HUES64 (cell line): ENCODE measurements at regions not wholly inside any gene's neighbourhood (a gene's known extent, or its start where the extent isn't known, plus 50 kb on each side); places are given as distances from the start of the nearest gene placed in this dataset.
"Not testable (repeated sequence)": the region's sequence is repeated elsewhere in the genome, so short reads cannot be mapped to it uniquely, and the experiment has no call there.

Experiments
- H3K27ac ChIP-seq: 2 replicates; pipeline ENCODE4 v1.7.0; 2013; ENCODE audit warnings: low read depth, low read length, inconsistent platforms
- H3K27me3 ChIP-seq: 2 replicates; pipeline ENCODE4 v1.6.1; 2013; ENCODE audit warnings: mild to moderate bottlenecking, low read length; ENCODE audit not compliant: insufficient read depth
- H3K36me3 ChIP-seq: 2 replicates; pipeline ENCODE4 v1.6.1; 2013; ENCODE audit warnings: mild to moderate bottlenecking, low read length; ENCODE audit not compliant: insufficient read depth
- H3K4me1 ChIP-seq: 2 replicates; pipeline ENCODE4 v1.6.1; 2013; ENCODE audit warnings: mild to moderate bottlenecking, low read length, moderate library complexity; ENCODE audit not compliant: insufficient read depth
- H3K4me3 ChIP-seq: 2 replicates; pipeline ENCODE4 v1.5.1; 2013; ENCODE audit warnings: mild to moderate bottlenecking, low read length, moderate library complexity
- H3K9ac ChIP-seq: 2 replicates; pipeline ENCODE4 v1.6.1; 2013; ENCODE audit warnings: mild to moderate bottlenecking, low read depth, low read length
- H3K9me3 ChIP-seq: 2 replicates; pipeline ENCODE4 v1.6.1; 2013; ENCODE audit warnings: low read depth, low read length; ENCODE audit not compliant: insufficient read depth
- WGBS: fragments of 150-250, 120-280 bp; methylation state at CpG from one replicate; pipeline ENCODE4 v1.1.7; 2013; ENCODE audit warnings: missing lambda C conversion rate; 5-methylcytosine and 5-hydroxymethylcytosine counted together

- H3K9me3 ChIP-seq, result 0 out of 2 replicates have a peak, but pooled peaks cover 9% of the 10 kb centered on the region
- WGBS, result 99% methylated on average over 2 of the region's 3 CpGs
- no peak overlapping the region for H3K4me3 ChIP-seq
- no peaks in the 10 kb centered on the region for H3K4me1 ChIP-seq
- no peak overlapping the region for H3K27ac ChIP-seq
- no peaks in the 10 kb centered on the region for H3K36me3 ChIP-seq
- no peaks in the 10 kb centered on the region for H3K27me3 ChIP-seq
- no peak overlapping the region for H3K9ac ChIP-seq
Measured at GRCh38 chr1:99502400-99502799, 143.5 kb upstream of the PALMD start.

DNA sequence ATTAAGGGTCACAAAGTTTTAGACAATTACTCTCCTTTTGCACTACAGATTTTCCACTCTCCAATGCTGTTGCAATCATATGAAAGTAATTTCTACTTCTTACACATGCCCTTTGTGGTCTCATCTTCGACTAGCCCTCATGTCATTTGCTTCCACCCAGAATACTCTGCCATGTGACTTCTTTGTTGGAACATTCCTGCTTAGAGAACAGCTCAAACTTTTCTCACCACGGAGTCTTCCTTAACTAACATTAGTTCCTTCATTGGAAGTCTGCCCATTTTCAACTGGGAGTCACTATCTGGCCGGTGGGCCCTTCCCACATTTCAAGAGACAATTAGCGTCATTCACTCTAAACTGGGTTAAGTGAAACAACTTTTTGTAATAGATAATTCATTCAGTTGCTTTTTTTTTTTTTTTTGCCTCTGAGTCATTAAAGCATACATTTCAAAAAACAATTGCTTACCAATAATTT lies 142.6 kb upstream of the PALMD start:
- no peak overlapping the region for H3K9ac ChIP-seq
- 89% methylated on average over 4 of the region's 4 CpGs for WGBS
- 0 out of 2 replicates have a peak, but pooled peaks cover 10% of the 10 kb centered on the region for H3K9me3 ChIP-seq
- H3K4me3 ChIP-seq, result no peak overlapping the region
- H3K27ac ChIP-seq, result no peak overlapping the region
- H3K27me3 ChIP-seq, result no peaks in the 10 kb centered on the region
- no peaks in the 10 kb centered on the region for H3K4me1 ChIP-seq
- H3K36me3 ChIP-seq, result no peaks in the 10 kb centered on the region

DNA sequence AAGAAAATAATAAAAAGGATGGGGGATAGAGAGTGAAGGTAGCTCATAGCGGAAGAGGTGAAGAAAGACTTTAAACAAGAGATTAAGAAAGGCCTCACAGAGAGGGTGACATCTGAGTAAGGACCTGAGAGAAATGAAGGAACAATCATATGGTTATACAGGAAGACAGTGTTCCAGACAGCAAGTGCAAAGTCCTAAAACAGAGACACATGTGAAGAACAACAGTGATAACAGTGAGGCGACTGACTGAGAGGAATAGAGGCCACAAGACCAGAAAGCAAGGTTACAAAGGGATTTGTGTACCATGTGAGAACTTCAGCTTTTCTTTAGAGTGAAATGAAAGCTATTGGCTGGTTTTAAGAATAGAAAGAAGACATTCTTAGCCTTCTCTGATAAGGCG lies 141.6 kb upstream of the PALMD start:
- Histone ChIP-seq H3K4me1 (no peaks in the 10 kb centered on the region), H3K9me3 (0 out of 2 replicates have a peak, but pooled peaks cover 12% of the 10 kb centered on the region), H3K9ac (no peak overlapping the region), H3K27ac (no peak overlapping the region), H3K27me3 (no peaks in the 10 kb centered on the region), H3K36me3 (no peaks in the 10 kb centered on the region), H3K4me3 (no peak overlapping the region)
- 91% methylated on average over 3 of the region's 3 CpGs for WGBS

GRCh38 chr1:99506631-99507030 lies 139.3 kb upstream of the PALMD start:
- Histone ChIP-seq H3K36me3 (no peaks in the 10 kb centered on the region), H3K4me3 (no peak overlapping the region), H3K27ac (no peak overlapping the region), H3K9ac (no peak overlapping the region), H3K9me3 (0 out of 2 replicates have a peak, but pooled peaks cover 12% of the 10 kb centered on the region), H3K4me1 (no peaks in the 10 kb centered on the region), H3K27me3 (no peaks in the 10 kb centered on the region)
- no CpG with 5 or more reads among the region's 2 CpGs for WGBS

DNA sequence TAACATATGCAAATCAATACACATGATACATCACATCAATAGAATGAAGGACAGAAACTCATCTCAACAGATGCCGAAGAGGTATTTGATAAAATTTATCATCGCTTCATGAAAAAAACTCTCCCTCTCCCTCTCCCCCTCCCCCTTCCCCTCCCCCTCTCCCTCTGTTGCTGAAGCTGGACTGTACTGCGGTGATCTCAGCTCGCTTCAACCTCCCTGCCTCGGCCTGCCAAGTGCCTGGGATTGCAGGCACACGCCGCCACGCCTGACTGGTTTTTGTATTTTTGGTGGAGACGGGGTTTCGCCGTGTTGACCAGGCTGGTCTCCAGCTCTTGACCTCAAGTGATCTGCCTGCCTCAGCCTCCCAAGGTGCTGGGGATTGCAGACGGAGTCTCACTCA lies 138.5 kb upstream of the PALMD start:
- H3K36me3 ChIP-seq, H3K4me1 ChIP-seq, H3K27me3 ChIP-seq, H3K4me3 ChIP-seq, H3K27ac ChIP-seq, H3K9ac ChIP-seq: not testable (repeated sequence)
- 96% methylated on average over 12 of the region's 12 CpGs for WGBS
- 0 out of 2 replicates have a peak, but pooled peaks cover 12% of the 10 kb centered on the region for H3K9me3 ChIP-seq

- Histone ChIP-seq H3K36me3 (no peaks in the 10 kb centered on the region), H3K9ac (no peak overlapping the region), H3K27ac (no peak overlapping the region), H3K9me3 (0 out of 2 replicates have a peak, but pooled peaks cover 12% of the 10 kb centered on the region), H3K27me3 (no peaks in the 10 kb centered on the region), H3K4me3 (no peak overlapping the region), H3K4me1 (no peaks in the 10 kb centered on the region)
- 94% methylated on average over 38 of the region's 38 CpGs for WGBS
Measured at GRCh38 chr1:99507906-99508732, 137.8 kb upstream of the PALMD start.

DNA sequence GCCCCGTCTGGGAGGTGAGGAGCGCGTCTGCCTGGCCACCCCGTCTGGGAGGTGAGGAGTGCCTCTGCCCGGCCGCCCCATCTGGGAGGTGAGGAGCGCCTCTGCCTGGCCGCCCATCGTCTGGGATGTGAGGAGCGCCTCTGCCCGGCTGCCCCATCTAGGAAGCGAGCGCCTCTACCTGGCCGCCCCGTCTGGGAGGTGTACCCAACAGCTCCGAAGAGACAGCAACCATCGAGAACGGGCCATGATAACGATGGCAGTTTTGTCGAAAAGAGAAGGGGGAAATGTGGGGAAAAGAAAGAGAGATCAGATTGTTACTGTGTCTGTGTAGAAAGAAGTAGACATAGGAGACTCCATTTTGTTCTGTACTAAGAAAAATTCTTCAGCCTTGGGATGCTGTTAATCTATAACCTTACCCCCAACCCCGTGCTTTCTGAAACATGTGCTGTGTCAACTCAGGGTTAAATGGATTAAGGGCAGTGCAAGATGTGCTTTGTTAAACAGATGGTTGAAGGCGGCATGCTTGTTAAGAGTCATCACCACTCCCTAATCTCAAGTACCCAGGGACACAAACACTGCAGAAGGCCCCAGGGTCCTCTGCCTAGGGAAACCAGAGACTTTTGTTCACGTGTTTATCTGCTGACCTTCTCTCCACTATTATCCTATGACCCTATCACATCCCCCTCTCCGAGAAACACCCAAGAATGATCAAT lies 137.0 kb upstream of the PALMD start:
- 96% methylated on average over 22 of the region's 24 CpGs for WGBS
- H3K9me3 ChIP-seq, result 0 out of 2 replicates have a peak, but pooled peaks cover 12% of the 10 kb centered on the region
- H3K9ac ChIP-seq, H3K27me3 ChIP-seq, H3K27ac ChIP-seq, H3K36me3 ChIP-seq, H3K4me3 ChIP-seq, H3K4me1 ChIP-seq: not testable (repeated sequence)

- WGBS, result 36% methylated on average over 4 of the region's 8 CpGs
- Histone ChIP-seq H3K27ac (peak overlapping the region; percentile 62; the same call in 1 of the 2 replicates), H3K4me1 (peaks cover 14% of the 10 kb centered on the region)
- H3K9ac ChIP-seq, H3K36me3 ChIP-seq, H3K27me3 ChIP-seq, H3K4me3 ChIP-seq, H3K9me3 ChIP-seq: not testable (repeated sequence)
Measured at GRCh38 chr1:99514823-99515552, 130.9 kb upstream of the PALMD start.

- Histone ChIP-seq H3K27me3 (no peaks in the 10 kb centered on the region), H3K36me3 (no peaks in the 10 kb centered on the region), H3K9ac (no peak overlapping the region), H3K27ac (no peak overlapping the region), H3K4me3 (no peak overlapping the region), H3K4me1 (peaks cover 14% of the 10 kb centered on the region), H3K9me3 (no peaks in the 10 kb centered on the region)
- no CpG with 5 or more reads among the region's 1 CpG for WGBS
Measured at GRCh38 chr1:99516141-99516540, 129.8 kb upstream of the PALMD start.

DNA sequence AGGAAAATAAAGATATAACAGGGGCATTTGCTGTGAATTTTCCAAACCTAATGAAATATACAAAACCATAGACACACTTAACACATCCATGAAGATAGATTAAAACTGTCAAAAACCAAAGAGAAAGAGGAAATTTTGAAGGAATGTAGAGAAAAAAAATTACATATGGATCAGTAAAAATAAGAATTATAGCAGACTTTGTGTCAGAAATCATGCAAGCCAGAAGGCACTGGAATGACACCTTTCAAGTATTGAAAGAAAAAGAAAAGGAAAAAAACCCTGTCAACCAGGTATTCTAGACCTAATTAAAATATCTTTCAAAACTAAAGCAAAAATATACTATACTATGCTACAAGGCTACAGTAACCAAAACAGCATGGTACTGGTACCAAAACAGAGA lies 125.8 kb upstream of the PALMD start:
- H3K27ac ChIP-seq, result no peak overlapping the region
- peaks cover 14% of the 10 kb centered on the region for H3K4me1 ChIP-seq
- H3K9me3 ChIP-seq, result no peaks in the 10 kb centered on the region
- H3K9ac ChIP-seq, result no peak overlapping the region
- H3K4me3 ChIP-seq, result no peak overlapping the region
- no peaks in the 10 kb centered on the region for H3K27me3 ChIP-seq
- no peaks in the 10 kb centered on the region for H3K36me3 ChIP-seq

- Histone ChIP-seq H3K27me3 (no peaks in the 10 kb centered on the region), H3K4me1 (peaks cover 7% of the 10 kb centered on the region; the same call in 1 of the 2 replicates), H3K9ac (no peak overlapping the region), H3K9me3 (no peaks in the 10 kb centered on the region), H3K4me3 (no peak overlapping the region), H3K27ac (no peak overlapping the region), H3K36me3 (no peaks in the 10 kb centered on the region)
- WGBS, result 95% methylated on average over 1 of the region's 1 CpG
Measured at GRCh38 chr1:99525331-99525730, 120.6 kb upstream of the PALMD start.
